HT-29 (cell line): ENCODE measurements at regions not wholly inside any gene's neighbourhood (a gene's known extent, or its start where the extent isn't known, plus 50 kb on each side); places are given as distances from the start of the nearest gene placed in this dataset.

Experiments
- DNase-seq: peaks from one replicate; pipeline ENCODE4 v3.0.0-alpha.2; 2015; ENCODE audit warnings: low spot score

DNA sequence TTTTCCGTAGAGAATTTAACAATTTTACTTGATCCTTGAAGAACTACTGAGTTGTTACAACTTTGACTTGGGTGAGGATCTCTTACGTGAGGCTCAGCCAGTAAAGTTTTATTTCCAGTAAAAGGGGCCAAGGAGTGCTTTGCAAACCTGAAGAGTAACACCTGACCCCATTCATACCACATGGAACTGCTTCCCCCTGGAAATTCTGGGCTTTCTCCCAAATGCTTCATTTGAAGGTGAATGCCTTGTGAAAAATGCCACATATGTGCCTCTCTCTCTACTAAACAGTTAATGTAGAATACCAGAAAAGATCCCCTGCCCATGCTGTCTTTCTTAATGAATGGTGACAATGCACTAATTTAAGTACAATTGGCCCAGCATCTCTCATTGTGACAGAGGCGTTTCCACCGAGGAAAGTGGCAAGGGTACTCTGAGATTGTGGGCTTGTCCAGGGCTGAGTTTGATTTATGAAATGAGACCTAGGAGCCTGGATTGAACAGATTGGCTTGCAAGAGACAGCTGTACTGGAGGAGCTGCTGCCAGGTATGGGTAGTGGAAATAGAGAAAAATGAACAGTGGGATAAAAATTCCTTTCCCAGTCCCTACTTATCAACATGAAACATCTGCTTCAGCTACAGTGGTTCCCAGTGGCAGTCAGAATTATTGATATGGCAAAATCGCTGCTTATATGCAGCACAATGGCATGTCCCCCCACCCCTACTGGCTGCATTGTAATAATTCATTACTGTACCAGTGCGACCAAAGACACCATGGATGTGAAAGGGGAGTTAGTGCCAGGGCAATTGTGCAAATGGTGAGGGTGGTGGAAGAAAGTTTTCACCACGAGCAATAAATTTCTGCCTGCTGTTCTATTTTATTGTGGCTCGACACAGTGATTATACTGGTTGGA, 843.7 kb upstream of the WWC1 start:
- DNase-seq, result no peak

DNA sequence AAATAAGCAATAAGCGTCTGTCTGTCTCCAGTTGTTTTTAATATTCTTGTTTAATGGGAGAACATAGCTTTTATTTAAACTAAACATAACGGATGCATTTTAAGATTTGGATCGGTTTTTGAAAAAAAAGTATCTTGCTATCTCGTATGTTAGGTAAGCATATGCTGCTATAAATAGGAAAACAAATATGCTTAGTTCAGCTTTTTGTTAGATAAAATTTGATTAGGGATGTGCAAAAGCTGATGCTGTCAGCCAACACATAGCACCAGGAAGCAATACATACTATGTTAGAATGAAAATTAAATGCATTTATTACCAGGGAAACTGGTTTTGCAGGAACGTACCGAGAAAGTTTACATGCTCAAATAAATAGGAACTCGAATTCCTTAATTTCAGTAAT, 843.1 kb upstream of the WWC1 start:
- no peak for DNase-seq

DNA sequence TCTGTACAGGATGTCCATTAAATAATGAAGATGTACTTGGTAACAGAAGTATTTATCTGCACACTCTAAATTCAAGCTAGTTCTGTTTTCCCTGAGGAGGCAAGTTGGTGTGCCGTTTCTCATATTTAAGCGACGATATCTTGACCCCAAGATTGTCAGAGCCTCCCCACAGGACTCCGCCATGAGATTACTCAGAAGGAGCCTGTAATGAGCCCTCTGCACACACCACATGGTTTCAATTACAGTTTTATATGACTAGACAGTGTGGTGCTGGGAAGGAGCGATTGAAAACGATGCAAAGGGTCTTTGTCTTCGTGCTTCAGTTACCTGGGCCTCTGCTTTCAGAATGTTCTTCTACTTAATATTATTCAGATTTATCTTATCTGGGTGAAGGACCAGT, 840.4 kb upstream of the WWC1 start:
- DNase-seq, result no peak

DNA sequence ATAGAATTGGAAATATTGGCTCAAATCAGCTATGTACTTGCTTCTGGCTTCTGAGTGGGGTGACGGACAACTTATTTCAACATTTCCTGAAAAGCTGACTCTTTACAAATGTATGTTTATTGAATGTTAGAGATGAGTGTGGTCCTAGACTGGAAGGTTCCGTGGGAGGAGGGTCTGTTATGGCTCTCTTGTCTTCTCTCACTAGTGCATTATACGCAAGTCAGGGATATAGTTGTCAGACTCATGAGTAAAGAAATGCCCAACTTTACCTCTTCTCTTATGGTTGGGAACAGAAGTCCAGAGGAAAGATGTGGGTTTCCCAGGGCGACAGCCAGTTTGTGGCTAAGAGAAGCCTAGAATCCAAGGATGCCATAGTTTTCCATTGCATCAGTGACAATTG, 839.3 kb upstream of the WWC1 start:
- no peak for DNase-seq

DNA sequence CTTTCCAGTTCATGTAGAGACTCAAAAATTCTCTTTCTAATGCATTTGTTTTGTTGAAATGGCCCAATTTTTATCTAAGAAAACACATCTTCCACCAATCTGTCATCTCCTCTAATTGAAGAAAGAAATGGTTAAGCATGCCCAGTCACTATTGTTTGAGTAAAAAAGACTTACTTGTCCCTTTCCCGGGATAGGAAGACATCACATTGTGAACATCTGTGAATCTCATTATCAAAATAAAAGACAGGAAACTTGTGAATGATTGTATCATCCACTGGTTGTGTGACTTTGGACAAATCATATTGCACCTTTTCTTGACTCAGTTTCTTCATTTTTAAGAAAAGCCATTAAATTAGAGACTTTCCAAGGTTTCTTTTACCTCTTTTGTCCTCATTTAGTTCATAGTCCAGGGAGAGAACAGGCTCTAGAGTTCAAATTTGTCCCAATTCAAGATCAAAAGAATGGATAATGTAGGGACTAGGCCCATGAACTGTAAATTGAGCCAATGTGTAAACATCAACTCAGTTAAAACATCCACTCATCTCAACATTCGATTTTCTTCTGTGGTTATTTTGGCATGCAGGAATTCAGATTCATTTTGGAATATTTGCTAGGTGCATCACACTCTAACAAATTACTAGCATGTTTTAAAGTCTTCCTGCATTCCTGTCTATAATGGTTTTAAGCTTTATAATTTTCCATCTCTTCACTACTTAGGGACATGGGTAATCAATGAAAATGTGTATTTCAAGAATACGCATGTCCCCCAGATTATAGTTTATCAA, 838.0 kb upstream of the WWC1 start:
- no peak for DNase-seq

DNA sequence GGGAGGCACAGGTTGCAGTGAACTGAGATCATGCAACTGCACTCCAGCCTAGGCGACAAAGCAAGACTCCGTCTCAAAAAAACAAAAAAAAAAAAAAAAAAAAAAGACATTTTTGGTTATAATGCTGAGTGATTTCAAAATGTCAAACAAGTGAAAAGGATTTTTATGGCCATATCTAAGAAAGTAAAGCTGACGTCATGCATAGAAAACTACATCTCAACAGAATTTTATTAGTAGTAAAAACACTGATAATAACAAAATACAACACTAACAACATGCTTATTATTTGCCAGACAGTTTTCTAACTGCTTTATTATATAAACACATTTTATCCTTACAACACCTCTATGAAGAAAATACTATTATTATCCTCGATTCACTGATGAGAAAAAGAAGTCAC, 833.0 kb upstream of the WWC1 start:
- DNase-seq, result no peak

DNA sequence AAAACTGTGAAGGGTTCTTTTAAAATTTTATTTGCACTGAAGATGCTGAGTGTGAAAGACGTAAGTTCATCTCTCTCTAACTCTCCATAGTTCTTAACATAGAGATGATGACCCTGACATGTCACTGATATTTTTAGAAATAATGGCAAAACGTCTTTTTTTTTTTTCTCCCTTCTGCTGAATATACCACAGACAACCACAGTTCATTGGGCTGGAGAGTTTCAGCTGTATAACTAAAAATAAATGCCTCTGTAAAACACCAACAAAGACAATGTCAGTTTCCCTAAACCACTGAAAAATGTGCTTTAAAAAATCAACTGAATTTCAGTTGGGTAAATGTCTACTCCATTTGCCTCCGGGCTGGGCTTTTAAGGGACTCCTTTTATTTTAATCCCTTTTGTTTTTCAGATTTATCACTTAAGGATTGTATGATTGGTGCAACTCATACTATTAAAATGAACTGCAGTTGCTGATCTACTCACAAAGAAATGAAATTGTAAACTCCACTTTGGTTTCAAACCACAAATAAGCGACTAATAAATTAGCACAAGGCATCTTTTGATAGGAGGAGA, 830.9 kb upstream of the WWC1 start:
- no peak for DNase-seq

DNA sequence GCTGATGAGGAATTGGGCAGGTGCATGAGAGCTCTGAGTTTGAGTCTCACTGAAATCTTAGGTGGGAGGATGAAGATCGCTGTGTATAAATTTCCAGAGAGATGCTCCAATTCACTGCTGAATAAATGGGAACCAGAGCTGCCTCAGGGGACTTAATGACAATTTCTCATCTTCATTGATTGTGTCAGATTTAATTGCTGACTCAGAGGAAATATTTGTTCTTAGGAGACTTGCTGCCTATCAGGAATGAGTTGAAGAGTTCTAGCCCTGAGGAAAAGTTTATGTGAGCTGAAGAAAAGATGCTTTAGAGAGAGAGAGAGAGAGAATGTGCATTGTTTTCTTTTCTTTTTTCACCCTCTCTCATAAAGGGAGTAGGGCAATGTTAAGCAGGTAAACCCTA, 827.5 kb upstream of the WWC1 start:
- DNase-seq, result no peak

DNA sequence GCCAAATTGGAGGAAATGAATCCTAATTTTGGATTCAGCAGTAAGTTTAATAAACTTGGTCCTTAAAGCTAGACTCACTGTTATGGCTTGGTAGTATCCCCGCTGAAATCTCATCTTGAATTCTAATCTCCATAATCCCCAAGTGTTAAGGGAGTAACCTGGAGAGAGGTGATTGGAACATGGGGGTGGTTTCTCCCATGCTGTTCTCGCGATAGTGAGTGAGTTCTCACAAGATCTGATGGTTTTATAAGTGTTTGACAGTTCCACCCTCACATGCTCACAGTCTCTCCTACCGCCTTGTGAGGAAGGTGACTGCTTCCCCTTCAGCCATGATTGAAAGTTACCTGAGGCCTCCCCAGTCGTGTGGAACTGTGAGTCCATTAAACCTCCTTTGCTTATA, 824.5 kb upstream of the WWC1 start:
- no peak for DNase-seq

DNA sequence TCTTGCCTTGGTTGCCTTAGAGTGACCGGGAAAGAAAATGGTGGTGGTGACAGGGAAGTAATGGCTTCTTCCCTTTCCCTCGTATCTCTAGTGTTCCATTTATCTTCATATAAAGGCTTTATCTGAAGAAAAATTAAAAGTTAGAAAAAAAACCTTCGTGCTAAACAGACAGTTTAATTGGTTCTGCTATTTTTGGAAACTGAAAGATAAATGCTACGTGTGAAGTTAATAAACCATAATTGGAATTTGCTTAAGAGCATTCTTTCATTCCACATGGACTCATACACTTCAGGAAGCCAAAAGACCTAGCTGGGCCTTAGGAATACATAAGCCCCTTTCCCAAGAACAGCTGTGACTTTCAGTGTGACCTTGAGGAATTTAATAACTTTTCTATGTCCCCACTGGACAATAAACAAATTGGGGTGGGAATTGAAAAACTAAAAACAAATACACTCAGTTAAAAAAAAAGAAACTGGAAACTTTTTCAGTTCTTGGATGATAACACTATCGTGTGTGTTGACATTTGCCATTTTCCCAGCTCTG, 818.8 kb upstream of the WWC1 start:
- no peak for DNase-seq

DNA sequence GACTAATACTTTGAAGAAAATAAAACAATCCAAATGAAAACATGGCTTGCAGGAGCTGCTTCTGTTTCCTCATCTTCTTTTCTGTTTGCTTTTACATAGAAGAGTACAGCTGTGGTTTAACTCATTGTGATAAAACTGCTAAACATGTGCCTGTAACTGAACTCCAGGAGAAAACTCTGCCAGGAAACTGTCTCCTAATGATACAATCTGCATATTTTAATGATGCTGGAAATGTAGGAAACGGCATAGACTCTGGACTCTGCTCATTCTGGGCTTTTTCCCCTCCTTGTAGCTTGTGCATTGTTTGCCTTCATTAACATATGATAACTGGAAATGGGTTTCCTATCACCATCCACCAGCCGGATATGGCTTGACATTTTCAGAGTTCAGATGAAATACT, 813.3 kb upstream of the WWC1 start:
- no peak for DNase-seq

DNA sequence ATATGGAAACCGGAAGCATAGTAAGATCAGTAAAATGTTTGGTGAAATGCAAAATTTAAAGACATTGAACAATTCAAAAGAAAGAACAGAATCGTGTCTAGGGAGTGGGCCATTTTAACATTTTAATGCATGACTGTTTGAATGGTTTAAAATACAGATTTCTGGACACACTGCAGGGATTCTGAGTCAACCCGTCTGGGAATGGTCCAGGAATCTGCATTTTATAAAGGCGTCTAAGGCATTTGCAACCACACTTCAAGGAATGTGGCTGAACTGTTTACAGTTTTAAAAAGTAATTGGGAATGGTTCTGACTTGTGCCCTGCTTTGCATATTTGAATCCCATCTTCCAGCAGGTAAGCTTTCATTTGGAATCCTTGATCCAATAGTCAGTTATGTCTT, 811.7 kb upstream of the WWC1 start:
- DNase-seq, result no peak

DNA sequence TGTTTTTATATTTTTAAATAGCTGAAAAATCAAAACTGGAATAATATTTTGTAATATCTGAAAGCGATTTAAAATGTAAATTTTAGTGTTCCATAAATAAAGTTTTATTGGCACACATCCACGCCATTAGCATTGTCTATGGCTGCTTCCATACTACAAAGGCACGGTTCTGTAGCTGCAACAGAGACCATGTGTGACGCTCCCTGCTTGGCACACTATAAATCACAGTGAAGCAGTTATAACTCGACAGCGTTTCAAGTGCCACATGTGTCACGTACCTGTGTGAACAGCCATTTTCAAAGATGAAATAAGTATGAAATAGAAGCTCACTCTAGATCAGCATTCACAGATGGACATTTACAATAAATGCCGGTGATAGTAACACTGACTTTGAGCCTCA, 810.1 kb upstream of the WWC1 start:
- DNase-seq, result no peak

DNA sequence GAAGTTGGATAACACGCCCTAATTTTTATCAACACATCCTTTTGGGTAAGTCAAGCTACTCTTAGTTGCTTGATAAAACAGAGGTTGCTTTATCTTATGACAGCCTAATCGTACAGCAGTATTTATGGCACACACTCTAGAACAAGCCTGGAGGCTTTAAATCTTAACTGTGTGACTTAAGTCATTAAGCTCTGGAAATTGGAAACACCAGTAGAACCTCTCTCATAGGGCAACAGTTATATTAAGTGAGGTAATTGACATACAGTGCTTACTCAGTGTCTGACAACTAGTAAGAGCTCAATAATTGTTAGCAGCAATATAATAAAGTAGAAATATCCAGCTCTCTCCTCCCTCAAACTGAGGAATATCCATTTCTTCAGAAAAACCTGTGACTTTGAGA, 808.9 kb upstream of the WWC1 start:
- DNase-seq, result no peak

DNA sequence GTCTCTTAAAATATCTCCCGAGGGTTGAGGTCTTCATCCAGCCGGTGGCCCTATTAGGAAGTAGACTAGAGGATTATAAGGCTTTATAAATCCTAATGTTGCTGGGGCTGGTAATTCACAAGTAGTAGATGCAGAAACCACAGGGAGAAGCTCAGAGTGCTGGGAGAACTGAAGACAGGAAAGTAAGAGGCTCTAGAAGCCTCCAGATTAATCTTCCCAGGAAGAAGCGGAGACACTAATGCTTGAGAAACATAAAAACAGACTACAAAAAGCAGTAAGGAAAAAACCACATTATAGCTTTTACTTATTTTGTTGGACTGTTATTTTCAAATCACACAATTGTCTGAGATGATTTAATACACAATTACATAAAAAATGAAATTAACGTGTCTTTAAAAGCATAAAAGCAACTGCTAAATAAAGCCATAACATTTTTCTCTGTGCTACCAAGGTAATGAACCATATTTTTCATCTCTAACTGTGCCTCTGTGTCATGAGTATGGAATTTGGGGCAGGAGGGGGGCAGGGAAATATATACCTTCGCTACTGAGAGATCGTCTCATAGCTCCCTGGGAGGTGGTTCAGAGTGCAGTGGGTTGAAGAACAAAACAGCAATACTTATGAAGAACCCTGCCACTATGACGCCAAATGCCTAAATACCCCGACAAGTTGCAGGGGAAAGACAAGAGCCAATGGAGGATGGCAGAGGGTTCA, 806.2 kb upstream of the WWC1 start:
- no peak for DNase-seq

DNA sequence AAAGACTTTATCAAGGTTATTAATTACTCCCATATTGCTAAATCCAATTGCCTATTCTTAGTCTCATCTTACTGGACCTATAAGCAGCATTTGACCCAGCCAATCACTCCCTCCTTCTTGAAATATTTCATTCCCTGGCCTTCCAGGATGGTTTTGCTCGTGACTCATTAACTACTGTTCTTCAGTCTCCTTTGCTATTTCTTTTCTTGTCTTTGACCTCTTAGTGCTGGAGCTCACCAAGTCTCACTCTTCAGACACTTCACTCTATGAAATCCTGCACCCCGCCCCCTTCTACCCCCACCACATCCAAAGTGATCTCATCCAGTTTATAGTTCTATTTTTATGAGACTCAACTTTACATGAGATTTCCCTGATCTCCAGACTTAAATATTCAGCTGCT, 803.1 kb upstream of the WWC1 start:
- DNase-seq, result no peak

DNA sequence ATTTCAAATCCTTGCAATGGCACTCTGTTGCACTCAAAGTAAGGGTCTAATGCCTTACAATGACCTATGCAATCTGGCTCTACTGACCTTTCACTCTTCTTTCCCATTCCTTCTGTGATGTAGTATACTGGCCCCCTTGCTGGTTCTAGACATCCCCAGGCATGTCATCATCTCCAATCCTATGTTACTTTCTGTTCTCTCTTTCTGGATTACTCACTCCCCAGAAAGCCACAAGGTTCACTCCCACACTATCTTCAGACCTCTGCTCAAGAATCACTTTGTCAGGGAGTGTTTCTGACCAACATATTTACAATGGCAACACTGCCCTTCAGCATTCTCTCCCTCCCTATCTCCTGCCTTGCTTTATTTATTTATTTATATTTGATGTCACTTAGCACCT, 802.2 kb upstream of the WWC1 start:
- no peak for DNase-seq

DNA sequence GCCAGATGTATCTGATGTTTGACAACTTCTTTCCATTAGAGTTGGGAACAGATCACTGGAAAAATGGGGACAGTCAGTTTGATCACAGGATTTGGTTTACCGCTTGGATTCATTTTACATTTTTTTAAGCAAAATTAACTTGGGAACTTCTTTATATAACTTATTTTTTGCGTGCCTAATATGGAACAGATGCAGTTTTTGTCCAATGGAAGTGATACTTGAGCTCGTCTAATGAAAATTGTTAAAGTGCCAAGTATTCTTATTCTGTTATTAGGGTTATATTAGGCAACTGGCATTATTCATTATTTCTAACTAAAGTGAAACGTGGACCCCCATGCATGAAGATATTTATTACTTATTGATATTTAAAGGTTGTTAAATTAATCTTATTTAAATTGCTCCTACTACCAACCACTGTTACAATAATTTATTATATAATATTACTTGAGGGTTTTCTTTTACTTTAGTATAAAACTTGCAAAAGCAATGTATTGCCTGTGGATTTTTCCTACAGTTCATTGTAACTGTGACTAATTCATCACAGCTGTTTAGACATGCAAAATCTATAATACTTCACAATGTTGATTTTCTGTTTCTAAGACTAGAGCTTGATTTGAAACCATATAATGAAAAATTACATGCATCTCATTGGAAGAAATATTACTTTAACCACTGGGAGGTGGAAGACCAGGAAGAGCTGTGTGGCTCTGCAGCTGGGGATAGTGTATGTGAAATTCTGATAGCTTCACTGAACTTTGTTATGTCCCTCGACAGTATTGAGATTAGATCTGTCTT, 787.3 kb upstream of the WWC1 start:
- DNase-seq, result no peak

DNA sequence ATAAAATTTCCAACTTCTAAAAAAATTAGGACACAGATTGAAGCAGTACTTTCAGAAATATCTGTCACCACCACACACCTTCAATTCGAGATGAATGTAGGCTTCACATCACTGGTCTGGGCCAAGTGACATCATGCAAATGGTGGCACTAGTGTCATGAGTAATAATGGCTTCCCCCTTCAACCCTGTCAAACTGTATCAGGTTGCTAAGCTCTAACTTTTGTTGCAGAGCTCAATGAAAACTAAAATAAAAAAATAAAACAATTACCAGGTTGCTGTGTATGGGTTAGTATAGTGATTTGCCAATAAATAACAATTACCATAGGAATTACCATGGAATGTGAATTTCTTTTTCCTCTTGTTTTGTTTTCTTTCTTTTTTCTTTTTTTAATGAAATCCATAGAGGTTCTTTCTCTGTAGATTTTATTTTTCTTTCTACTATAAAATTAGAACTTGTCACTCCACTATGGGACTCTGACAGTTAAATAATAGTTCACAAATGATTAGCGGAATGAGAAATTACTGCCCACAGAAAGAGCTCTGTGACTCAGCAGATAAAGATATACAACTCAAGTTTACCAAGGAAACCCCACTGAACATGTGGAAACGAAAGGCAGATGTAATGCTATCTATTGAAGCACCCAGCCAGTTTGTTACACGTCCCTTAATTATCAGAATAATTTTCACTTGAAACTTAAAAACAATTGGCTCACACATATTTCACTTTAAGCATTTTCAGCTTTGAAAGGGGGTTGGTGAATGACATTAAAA, 783.8 kb upstream of the WWC1 start:
- no peak for DNase-seq

DNA sequence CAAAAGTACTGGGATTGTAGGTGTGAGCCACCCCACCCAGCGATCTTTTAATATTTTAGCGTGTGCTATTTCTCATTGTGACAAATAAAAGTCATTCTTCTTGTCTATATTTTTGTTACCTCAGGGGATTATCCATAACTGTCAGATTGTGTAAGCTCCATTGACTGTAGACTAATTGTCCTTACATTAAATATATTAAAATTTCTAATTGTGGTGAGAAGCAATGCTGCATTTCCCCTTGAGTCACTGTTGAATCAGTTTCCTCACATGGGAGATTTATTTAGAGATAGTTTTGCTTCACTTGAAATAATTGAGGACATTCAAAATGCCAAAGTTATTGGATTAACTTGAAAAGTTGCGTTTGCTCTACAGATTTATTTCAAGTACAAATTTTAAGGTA, 782.4 kb upstream of the WWC1 start:
- DNase-seq, result no peak
